SHP77 treated with DMSO at 0.1 percent for 48 hours (cell line): ENCODE measurements at regions not wholly inside any gene's neighbourhood (a gene's known extent, or its start where the extent isn't known, plus 50 kb on each side); places are given as distances from the start of the nearest gene placed in this dataset.

Experiments used
- DNase-seq: peaks from one replicate; lab custom pipeline; 2025; lab: John Stamatoyannopoulos, UW

DNA sequence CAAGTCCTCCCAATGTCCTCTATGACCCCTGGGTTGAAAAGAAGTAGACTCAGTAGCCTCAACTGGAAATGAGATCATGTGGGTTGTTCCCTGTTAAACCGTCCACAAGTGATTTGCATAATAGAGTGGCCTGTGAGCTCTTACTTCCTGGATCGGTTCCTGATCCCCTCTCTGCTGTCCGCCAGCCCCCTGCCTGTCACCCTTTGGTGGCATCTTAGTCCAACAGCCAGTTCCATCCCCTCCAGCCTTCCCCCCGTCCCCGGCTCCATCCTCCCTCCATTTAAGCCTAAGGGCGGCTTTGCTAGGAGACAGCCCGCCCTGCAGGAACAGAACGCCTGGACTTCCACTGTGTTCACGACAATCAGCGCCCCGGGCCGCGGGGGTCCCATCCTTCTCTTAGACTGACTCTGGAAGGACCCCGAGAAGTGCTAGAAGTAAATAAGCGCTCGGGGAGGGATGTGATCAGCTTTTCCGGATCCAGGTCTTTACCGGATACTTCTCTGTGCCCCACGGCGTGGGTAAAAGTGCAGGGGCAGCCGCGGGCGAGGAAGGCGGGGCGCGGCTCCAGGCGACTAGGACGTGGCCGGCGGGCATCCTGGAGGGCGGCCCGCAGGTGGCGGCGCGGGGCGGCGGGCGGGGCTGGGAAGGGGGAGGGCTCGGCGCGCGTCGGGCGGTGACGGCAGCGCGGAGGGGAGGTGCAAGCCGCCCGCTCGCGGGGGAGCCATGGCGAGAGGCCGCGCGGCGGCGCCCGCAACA lies 51.2 kb upstream of the ULK4 start:
- DNase-seq: peak; percentile 42

GRCh38 chr3:42012383-42012934 lies 50.6 kb upstream of the ULK4 start:
- no peak for DNase-seq
